ENCODE measurements at regions not wholly inside any gene's neighbourhood (a gene's known extent, or its start where the extent isn't known, plus 50 kb on each side); places are given as distances from the start of the nearest gene placed in this dataset.

DNA sequence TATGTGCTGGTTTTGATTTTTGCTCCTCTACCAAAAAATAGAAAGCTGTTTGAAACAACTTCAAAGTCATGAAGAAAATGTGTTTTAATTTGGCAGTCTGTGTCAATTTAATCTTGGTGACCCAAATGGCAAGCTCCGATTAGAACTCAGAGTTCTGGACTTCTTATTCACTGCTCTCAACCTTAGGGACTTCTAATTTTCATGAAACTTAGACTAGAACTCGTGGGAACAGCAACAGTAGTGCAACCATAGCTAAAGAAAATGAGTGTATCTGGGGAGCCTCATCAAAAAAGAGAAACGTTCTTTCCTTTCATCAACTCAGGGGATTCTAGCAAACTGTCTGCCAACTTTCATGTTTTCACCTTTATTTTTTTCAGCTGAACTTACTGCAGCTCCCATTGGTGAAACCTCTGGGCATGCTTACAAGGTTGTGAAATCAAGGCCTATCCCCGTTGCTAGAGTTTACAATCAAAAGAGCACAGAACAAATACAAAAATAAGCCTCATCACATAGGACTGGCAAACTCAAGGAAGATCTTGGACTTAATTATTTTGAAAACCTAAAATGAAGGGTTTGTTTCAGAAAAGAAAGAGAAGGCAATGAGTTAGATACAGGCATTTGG is 114.0 kb upstream of the HSF2 start:
- Histone ChIP-seq H3K4me1 (ENCODE audit: control insufficient read depth, low read length) (no peaks in the 10 kb centered on the region), H3K9me2 (replicated peaks; ENCODE audit: control insufficient read depth, low read length) (no peaks in the 10 kb centered on the region), H3K79me2 (ENCODE audit: control insufficient read depth, low read length) (no peaks in the 10 kb centered on the region), H3K27ac (ENCODE audit: low read depth, low read length) (no peak overlapping the region), H3K27me3 (ENCODE audit: control insufficient read depth, low read length) (no peaks in the 10 kb centered on the region), H3K4me3 (ENCODE audit: low read length) (no peak overlapping the region), H3K9me3 (ENCODE audit: control insufficient read depth, insufficient read depth, low read length) (no peaks in the 10 kb centered on the region), H3K4me2 (ENCODE audit: low read length) (no peak overlapping the region), H4K20me1 (ENCODE audit: control insufficient read depth, insufficient read depth, low read depth, low read length) (no peaks in the 10 kb centered on the region), H3F3A (ENCODE audit: control insufficient read depth, insufficient read depth) (no peaks in the 10 kb centered on the region), H3K36me3 (ENCODE audit: control insufficient read depth, low read length) (no peaks in the 10 kb centered on the region)
- TF ChIP-seq, protein P1, sequence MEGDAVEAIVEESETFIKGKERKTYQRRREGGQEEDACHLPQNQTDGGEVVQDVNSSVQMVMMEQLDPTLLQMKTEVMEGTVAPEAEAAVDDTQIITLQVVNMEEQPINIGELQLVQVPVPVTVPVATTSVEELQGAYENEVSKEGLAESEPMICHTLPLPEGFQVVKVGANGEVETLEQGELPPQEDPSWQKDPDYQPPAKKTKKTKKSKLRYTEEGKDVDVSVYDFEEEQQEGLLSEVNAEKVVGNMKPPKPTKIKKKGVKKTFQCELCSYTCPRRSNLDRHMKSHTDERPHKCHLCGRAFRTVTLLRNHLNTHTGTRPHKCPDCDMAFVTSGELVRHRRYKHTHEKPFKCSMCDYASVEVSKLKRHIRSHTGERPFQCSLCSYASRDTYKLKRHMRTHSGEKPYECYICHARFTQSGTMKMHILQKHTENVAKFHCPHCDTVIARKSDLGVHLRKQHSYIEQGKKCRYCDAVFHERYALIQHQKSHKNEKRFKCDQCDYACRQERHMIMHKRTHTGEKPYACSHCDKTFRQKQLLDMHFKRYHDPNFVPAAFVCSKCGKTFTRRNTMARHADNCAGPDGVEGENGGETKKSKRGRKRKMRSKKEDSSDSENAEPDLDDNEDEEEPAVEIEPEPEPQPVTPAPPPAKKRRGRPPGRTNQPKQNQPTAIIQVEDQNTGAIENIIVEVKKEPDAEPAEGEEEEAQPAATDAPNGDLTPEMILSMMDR (IDR thresholded peaks at IDR 0.05; ENCODE audit: low read depth, low read length, poor library complexity, severe bottlenecking): no peak
- no peak for TF ChIP-seq EZH2phosphoT487 (IDR thresholded peaks at IDR 0.05; ENCODE audit: borderline replicate concordance, low read length)

GRCh38 chr6:122286512-122286911 is 112.9 kb upstream of the HSF2 start:
- H3K4me3 ChIP-seq (ENCODE audit: low read length): no peak overlapping the region
- no peaks in the 10 kb centered on the region for H4K20me1 ChIP-seq (ENCODE audit: control insufficient read depth, insufficient read depth, low read depth, low read length)
- no peaks in the 10 kb centered on the region for H3K79me2 ChIP-seq (ENCODE audit: control insufficient read depth, low read length)
- no peaks in the 10 kb centered on the region for H3K36me3 ChIP-seq (ENCODE audit: control insufficient read depth, low read length)
- H3K9me3 ChIP-seq (ENCODE audit: control insufficient read depth, insufficient read depth, low read length): no peaks in the 10 kb centered on the region
- no peak for TF ChIP-seq EZH2phosphoT487 (IDR thresholded peaks at IDR 0.05; ENCODE audit: borderline replicate concordance, low read length)
- TF ChIP-seq, protein P1 (IDR thresholded peaks at IDR 0.05; ENCODE audit: low read depth, low read length, poor library complexity, severe bottlenecking): no peak
- no peaks in the 10 kb centered on the region for H3K9me2 ChIP-seq (replicated peaks; ENCODE audit: control insufficient read depth, low read length)
- H3K27ac ChIP-seq (ENCODE audit: low read depth, low read length): no peak overlapping the region
- H3F3A ChIP-seq (ENCODE audit: control insufficient read depth, insufficient read depth): no peaks in the 10 kb centered on the region
- H3K27me3 ChIP-seq (ENCODE audit: control insufficient read depth, low read length): no peaks in the 10 kb centered on the region
- no peaks in the 10 kb centered on the region for H3K4me1 ChIP-seq (ENCODE audit: control insufficient read depth, low read length)
- H3K4me2 ChIP-seq (ENCODE audit: low read length): no peak overlapping the region

DNA sequence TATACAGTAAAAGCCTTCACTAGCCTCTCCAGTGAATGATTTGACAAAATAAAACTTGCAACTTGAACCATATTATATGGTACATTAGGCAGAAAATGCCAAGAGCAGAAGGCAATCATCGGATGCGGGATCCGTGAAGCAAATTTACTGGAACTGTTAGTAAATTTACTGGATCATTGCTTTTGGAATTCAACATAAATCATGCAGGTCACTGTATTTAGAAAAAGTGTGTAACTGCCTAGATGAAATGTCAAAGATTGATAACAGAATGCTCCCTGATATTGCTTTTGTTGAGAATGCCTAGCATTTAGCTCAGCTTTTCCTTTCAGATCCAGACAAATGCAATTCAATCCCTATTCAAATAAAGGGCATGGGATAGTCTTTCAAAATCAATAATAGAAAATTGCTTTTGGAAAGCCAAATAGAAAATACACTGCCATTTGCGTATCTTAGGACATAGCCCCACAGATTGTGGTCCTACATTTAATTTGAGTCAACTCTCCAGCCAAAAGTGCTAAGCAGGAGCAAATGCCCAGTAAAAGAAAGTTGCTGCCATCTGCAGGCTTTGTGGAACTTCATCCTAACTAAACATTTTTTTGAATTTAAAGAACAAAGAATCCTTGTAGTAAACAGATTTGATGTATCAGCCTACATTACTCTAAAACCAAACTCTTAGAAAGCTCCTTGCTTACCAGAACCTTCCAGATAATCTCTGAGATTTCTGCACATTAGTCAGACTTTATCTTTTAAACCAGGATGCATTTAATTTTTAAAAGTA is 109.5 kb upstream of the HSF2 start:
- no peak for TF ChIP-seq EZH2phosphoT487 (IDR thresholded peaks at IDR 0.05; ENCODE audit: borderline replicate concordance, low read length)
- TF ChIP-seq, protein P1 (IDR thresholded peaks at IDR 0.05; ENCODE audit: low read depth, low read length, poor library complexity, severe bottlenecking): no peak
- H3K27ac ChIP-seq (ENCODE audit: low read depth, low read length): no peak overlapping the region
- no peak overlapping the region for H3K4me2 ChIP-seq (ENCODE audit: low read length)
- no peaks in the 10 kb centered on the region for H3K27me3 ChIP-seq (ENCODE audit: control insufficient read depth, low read length)
- H3K9me2 ChIP-seq (replicated peaks; ENCODE audit: control insufficient read depth, low read length): no peaks in the 10 kb centered on the region
- no peaks in the 10 kb centered on the region for H3F3A ChIP-seq (ENCODE audit: control insufficient read depth, insufficient read depth)
- H3K4me3 ChIP-seq (ENCODE audit: low read length): no peak overlapping the region
- no peaks in the 10 kb centered on the region for H3K79me2 ChIP-seq (ENCODE audit: control insufficient read depth, low read length)
- no peaks in the 10 kb centered on the region for H4K20me1 ChIP-seq (ENCODE audit: control insufficient read depth, insufficient read depth, low read depth, low read length)
- no peaks in the 10 kb centered on the region for H3K9me3 ChIP-seq (ENCODE audit: control insufficient read depth, insufficient read depth, low read length)
- no peaks in the 10 kb centered on the region for H3K36me3 ChIP-seq (ENCODE audit: control insufficient read depth, low read length)
- no peaks in the 10 kb centered on the region for H3K4me1 ChIP-seq (ENCODE audit: control insufficient read depth, low read length)

Measured in DOHH2 (cell line).